HG03097 (cell line): ENCODE measurements at regions not wholly inside any gene's neighbourhood (a gene's known extent, or its start where the extent isn't known, plus 50 kb on each side); places are given as distances from the start of the nearest gene placed in this dataset.

ENCODE experiments used
- ATAC-seq: cut with Tn5 transposase; IDR thresholded peaks from one replicate; pipeline ENCODE4 v1.9.1; 2021; ENCODE audit not compliant: unreplicated experiment, low FRiP score

DNA sequence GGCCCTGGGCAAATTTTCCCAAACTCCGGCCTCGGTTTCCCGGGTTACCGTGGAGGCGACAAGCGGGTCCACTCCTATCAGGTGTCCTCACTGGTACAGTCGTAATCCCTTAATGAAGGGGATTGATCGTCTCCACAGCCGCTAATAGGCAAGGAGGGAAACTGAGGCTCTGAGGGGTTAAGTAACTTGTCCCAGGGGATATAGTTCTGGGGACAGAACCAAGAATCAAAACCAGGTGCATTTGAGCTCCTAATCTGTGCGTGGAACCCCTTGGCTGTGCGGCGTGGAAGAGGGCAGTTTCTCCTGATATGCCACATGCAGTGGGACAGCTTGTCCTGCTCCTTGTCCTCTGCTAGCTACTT, 157.2 kb downstream of the CYRIA start:
- ATAC-seq = no peak

- ATAC-seq = no peak
These were observed 157.8 kb downstream of the CYRIA start for GRCh38 chr2:16507655-16508489.

GRCh38 chr2:16506366-16506765, 159.3 kb downstream of the CYRIA start:
- no peak for ATAC-seq

DNA sequence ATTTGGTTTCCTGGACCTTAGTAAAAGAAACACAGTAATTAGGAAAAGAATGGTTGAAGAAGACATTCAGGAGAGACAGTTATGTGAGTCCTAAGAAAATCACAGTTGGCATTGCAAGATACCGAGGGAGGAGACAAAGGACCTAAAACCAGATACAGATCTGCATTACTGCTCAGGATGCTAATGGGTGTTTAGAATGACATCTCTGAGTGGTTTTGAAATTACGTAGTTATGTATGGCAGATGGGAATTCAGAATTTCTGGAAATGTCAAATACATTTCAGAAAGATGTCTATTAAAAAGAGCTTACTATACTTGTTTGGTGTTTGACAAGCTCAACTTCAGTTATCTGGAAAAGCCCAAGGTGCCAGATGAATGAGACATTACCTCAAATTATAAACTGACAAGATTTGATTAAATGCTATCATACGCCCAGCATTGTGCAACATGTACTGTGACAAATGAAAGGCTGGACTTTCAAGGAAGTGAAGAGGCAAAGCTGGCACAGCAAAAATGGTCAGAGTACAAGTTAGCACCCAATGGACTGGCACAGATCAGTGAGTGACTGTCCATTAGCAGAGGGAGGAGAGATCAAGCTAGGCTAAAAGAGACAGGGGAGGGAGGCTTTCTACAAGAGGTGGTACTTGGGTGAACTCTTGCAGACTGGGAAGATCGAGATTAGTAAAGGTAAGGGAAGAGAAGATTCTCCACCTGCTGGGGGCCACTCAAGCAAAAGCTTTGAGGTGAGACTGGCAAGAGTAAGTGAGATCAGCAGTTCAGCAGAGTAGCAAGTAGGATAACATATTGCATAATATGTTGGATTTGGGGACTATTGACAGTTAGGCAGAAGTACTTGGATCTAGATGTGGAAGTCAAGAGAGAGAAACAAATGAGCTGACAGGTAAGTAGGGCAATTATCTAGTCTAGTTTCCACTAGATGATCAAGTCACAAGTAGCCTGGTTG, 168.9 kb downstream of the CYRIA start:
- no peak for ATAC-seq

- ATAC-seq = no peak
These were observed 170.0 kb downstream of the CYRIA start for GRCh38 chr2:16495509-16496208.

DNA sequence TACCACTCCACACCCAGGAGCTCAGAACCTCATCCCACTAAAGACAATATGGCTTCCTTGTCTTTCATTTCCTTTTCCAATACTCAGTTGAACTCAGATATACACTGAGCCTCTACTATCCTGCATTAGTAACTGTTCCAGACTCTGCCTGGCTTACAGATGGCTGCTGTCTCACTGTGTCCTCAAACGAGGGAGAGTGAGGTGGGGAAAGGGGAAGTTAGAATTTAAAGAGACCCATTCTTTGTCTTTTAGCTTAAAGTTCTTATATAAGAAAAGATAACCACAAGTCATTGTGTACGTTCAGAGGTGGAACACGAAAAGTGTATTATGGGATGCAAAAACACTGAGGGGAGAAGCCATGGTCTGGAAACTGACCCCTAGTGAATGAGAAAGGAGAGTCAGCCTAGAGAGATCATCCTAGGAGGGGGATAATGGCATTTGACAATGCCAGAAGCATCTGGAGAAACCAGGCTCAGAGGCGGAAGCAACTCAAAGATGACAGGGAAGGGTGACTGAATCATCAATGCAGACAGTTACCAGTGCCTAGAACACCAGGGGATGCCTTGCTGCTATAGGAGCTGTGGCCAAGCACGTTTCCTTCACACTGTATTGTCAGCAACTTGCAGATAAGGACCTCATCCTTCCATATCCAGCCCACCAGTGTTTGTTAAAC, 170.7 kb downstream of the CYRIA start:
- no peak for ATAC-seq

DNA sequence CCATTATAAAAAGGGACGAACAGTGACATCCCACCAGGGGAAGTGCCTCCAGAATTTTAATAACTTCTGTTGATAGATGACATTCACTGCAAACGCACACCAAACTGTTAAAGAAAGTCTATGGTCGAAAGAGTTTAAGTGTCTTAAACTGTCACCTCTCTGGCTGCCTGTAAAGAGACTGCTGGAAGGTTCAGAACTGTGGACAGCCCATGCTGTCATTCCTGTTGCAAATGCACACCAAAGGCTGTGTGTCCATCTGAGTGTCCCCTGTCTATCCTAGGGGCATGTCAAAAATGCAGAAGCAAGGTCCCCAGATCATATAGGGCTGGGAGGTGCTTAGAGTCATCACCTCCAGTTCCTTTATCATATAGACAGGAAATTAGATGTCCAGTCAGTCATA, 171.8 kb downstream of the CYRIA start:
- ATAC-seq = no peak

DNA sequence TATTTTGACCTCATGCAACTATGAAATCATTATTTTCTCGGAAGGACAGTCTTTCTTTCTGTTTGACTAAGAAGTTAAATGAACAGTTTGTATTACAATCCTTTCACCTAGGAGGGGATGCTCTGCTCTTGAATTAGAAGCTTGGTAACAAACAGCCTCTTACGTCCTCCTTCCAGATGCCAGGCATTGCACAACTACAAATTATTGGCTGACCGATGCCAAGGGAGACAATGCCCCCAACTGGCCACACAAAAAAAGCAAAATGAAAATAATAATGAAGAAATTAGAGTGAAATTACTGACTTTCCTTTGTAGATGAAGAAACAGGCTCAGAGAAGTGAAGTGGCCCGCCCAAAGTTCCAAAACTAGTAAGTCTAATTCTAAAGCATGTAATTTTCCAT, 177.9 kb downstream of the CYRIA start:
- no peak for ATAC-seq

GRCh38 chr2:16485251-16485650, 180.4 kb downstream of the CYRIA start:
- ATAC-seq = no peak

DNA sequence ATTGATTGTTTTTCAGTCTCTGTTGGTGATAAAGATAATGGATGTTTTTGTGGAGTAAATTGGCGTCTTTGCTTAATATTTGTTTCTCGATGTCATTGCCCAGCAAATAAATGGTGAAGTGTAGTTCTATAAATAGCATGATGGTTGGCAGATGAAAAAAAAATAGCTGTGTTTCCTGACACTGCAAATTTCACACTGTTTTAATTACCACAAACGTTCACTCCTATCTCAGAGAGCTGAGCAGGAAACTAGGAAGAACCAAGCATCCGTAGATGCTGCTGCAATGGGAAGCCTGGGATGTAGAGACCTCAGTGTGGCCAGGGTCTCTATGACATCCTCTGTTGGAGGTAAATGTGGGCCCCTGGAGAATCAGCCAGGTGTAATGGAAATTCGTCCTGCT, 183.2 kb downstream of the CYRIA start:
- no peak for ATAC-seq

- ATAC-seq = no peak
These were observed 184.3 kb downstream of the CYRIA start for GRCh38 chr2:16481351-16481750.

- no peak for ATAC-seq
These were observed 185.9 kb downstream of the CYRIA start for GRCh38 chr2:16479721-16480120.

DNA sequence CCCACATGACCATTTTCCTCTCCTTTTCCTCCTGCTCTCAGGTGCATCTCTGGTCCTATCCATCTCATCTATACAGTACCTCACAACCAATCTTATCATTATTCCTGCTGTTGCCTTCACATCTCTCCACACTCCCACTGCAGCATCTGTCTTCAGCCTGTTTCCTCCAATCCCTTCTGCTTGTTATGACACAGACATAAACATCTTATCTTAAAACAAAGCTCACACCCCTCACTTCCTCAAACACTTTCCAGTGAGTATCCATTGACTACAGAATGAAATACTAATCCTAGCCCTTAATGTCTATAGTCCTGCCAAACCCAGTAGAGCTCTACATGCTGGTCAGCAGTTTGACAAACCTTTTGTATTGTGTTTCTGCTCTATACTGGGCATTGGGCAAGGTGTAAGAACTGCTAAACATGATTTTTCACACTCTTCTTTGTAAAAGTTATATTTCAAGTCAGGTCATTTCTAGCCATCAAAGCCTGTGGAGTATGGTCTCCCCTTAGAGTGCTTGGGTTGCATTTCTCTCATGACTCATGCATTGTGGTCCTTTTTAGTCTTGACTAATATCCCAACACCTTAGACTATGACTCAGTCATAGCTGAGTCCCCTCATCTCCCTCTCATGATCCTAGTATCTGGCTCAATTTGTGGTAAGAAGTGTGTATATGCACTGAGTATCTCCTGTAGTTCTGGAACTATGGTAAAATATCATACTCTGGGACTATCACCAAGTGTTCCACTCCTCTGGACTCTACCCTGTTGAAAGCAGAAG, 187.0 kb downstream of the CYRIA start:
- no peak for ATAC-seq

GRCh38 chr2:16477648-16478047, 188.0 kb downstream of the CYRIA start:
- ATAC-seq = no peak

GRCh38 chr2:16476866-16477265, 188.8 kb downstream of the CYRIA start:
- ATAC-seq = no peak

DNA sequence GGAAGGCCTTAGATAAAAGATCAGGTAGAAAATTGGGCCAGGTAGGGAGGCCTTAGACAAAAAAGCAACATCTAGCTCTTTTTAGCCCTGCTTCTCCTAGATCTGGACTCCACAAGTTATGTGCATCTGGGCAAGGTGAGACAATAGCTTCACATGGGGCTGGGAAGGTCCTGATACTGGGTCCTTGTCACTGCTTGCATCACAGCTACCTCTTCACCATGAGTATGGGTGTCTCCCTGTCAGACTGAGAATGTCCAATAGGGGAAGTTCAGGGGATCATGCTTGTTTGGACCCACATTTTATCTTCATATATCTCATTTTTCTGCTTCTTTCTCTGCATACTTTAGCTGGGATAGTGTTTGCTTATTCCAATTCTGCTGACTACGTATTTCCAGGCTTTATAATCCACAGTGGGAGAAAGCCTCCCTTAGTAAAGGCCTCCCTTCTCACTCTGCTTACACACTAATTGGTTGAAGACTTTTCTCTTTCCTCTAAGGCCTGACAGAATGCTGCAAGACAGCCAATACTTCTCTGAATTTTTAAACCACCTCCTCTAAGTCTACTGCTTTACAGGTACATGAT, 189.6 kb downstream of the CYRIA start:
- ATAC-seq = no peak

GRCh38 chr2:16475586-16475985, 190.0 kb downstream of the CYRIA start:
- no peak for ATAC-seq

DNA sequence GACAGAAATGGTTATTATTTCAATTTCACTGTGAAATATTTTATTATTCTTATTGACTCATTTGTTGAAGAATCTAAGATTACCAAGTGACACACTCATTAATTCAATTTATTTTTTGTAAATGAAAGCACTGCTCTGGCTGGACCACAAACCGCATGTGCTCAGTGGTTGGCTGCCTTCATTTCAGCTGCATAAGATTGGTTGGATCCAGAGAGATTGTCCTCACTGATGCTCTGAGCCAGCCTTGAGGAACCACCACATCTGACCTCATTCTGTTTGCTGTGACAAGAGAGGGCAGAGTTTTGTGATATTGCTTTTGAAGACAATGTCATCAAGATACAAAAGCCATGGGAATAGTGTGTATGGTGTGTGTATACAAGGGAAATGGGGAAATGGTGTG, 192.1 kb downstream of the CYRIA start:
- ATAC-seq = no peak

- no peak for ATAC-seq
These were observed 194.6 kb downstream of the CYRIA start for GRCh38 chr2:16470936-16471490.
